AG08395 (cell line): ENCODE measurements at regions not wholly inside any gene's neighbourhood (a gene's known extent, or its start where the extent isn't known, plus 50 kb on each side); places are given as distances from the start of the nearest gene placed in this dataset.

Source experiments
- DNase-seq: peaks from one replicate; pipeline ENCODE4 v3.0.0; 2012; ENCODE audit warnings: mixed read lengths, low spot score

GRCh38 chr11:114758627-114759026 is 80.3 kb downstream of the NXPE2 start:
- DNase-seq = no peak

GRCh38 chr11:114762408-114762807 is 84.1 kb downstream of the NXPE2 start:
- DNase-seq = peak; percentile 72

GRCh38 chr11:114764563-114764962 is 86.2 kb downstream of the NXPE2 start:
- DNase-seq = no peak

GRCh38 chr11:114771172-114771571 is 92.8 kb downstream of the NXPE2 start:
- no peak for DNase-seq

GRCh38 chr11:114773541-114774338 is 95.4 kb downstream of the NXPE2 start:
- DNase-seq = no peak

GRCh38 chr11:114774599-114775361 is 96.5 kb downstream of the NXPE2 start:
- DNase-seq = peak; percentile 39

GRCh38 chr11:114775875-114776621 is 97.7 kb downstream of the NXPE2 start:
- no peak for DNase-seq

- no peak for DNase-seq
These were observed 98.6 kb downstream of the NXPE2 start for GRCh38 chr11:114776956-114777355.

- DNase-seq = no peak
These were observed 100.9 kb downstream of the NXPE2 start for GRCh38 chr11:114779189-114779588.

- DNase-seq = no peak
These were observed 104.5 kb downstream of the NXPE2 start for GRCh38 chr11:114782650-114783310.

- DNase-seq = no peak
These were observed 105.5 kb downstream of the NXPE2 start for GRCh38 chr11:114783805-114784204.

GRCh38 chr11:114784216-114784615 is 105.9 kb downstream of the NXPE2 start:
- DNase-seq = no peak

GRCh38 chr11:114784891-114785290 is 106.6 kb downstream of the NXPE2 start:
- no peak for DNase-seq

GRCh38 chr11:114785820-114786219 is 107.5 kb downstream of the NXPE2 start:
- no peak for DNase-seq

- DNase-seq = no peak
These were observed 108.8 kb downstream of the NXPE2 start for GRCh38 chr11:114787126-114787525.

GRCh38 chr11:114790910-114791309 is 112.6 kb downstream of the NXPE2 start:
- no peak for DNase-seq

- DNase-seq = no peak
These were observed 115.8 kb downstream of the NXPE2 start for GRCh38 chr11:114794048-114794684.

- no peak for DNase-seq
These were observed 118.8 kb downstream of the NXPE2 start for GRCh38 chr11:114796954-114797721.

- no peak for DNase-seq
These were observed 121.1 kb downstream of the NXPE2 start for GRCh38 chr11:114799476-114799875.

GRCh38 chr11:114801773-114802172 is 123.4 kb downstream of the NXPE2 start:
- DNase-seq = no peak

- DNase-seq = no peak
These were observed 124.6 kb downstream of the NXPE2 start for GRCh38 chr11:114802878-114803277.
